ENCODE measurements at regions not wholly inside any gene's neighbourhood (a gene's known extent, or its start where the extent isn't known, plus 50 kb on each side); places are given as distances from the start of the nearest gene placed in this dataset.

- dilution Hi-C loops (cut with MboI; ENCODE audit: extremely low pct_ligation_motif_present, low sequenced_read_pairs) = no loop called here
- Histone ChIP-seq H3K9ac (ENCODE audit: control insufficient read depth, extremely low read depth, insufficient read depth, low read length) (no peak overlapping the region), H3K27me3 (ENCODE audit: control insufficient read depth, extremely low read depth, insufficient read depth, low read length) (no peaks in the 10 kb centered on the region), H2AFZ (ENCODE audit: control insufficient read depth, low read length) (no peak overlapping the region), H3K27ac (ENCODE audit: control insufficient read depth, insufficient read depth, low read length) (no peak overlapping the region), H4K20me1 (ENCODE audit: control insufficient read depth, extremely low read depth, insufficient read depth, low read length) (no peaks in the 10 kb centered on the region), H3K9me3 (ENCODE audit: control insufficient read depth, low read depth, low read length) (no peaks in the 10 kb centered on the region), H3K4me3 (ENCODE audit: control insufficient read depth in 2 of 3, extremely low read depth in 1 of 3, insufficient read depth in 2 of 3, low read depth in 1 of 3, low read length in 3 of 3) (no peak overlapping the region), H3K9me1 (ENCODE audit: control insufficient read depth, extremely low read depth, insufficient read depth, low read length) (no peaks in the 10 kb centered on the region), H3K4me2 (ENCODE audit: control insufficient read depth, extremely low read depth, insufficient read depth, low read depth, low read length) (no peak overlapping the region), H3K4me1 (ENCODE audit: control insufficient read depth, extremely low read depth, insufficient read depth, low read length) (no peaks in the 10 kb centered on the region), H3K36me3 (ENCODE audit: control insufficient read depth in 2 of 2, extremely low read depth in 1 of 2, insufficient read depth in 2 of 2, low read length in 2 of 2) (no peaks in the 10 kb centered on the region), H3K79me2 (ENCODE audit: control insufficient read depth, insufficient read depth, low read length) (no peaks in the 10 kb centered on the region)
- no peak for DNase-seq (ENCODE audit: low read depth, low spot score)
- FAIRE-seq = no peak
- TF ChIP-seq CTCF (optimal IDR thresholded peaks at IDR 0.05 in 1 of 3, IDR thresholded peaks at IDR 0.05 in 1 of 3, conservative IDR thresholded peaks at IDR 0.05 in 1 of 3; ENCODE audit: extremely low read depth in 1 of 3, insufficient read depth in 2 of 3, low read length in 3 of 3) = no peak
- TF ChIP-seq EZH2 (IDR thresholded peaks at IDR 0.05; ENCODE audit: low read length) = no peak
Observed at GRCh38 chr10:10816447-10816846, 201.2 kb upstream of the CELF2 start.

GRCh38 chr10:10817609-10818008, 200.1 kb upstream of the CELF2 start:
- DNase-seq (ENCODE audit: low read depth, low spot score) = no peak
- Histone ChIP-seq H3K9me1 (ENCODE audit: control insufficient read depth, extremely low read depth, insufficient read depth, low read length) (no peaks in the 10 kb centered on the region), H3K9me3 (ENCODE audit: control insufficient read depth, low read depth, low read length) (no peaks in the 10 kb centered on the region), H3K4me3 (ENCODE audit: control insufficient read depth in 2 of 3, extremely low read depth in 1 of 3, insufficient read depth in 2 of 3, low read depth in 1 of 3, low read length in 3 of 3) (no peak overlapping the region), H3K27ac (ENCODE audit: control insufficient read depth, insufficient read depth, low read length) (no peak overlapping the region), H3K27me3 (ENCODE audit: control insufficient read depth, extremely low read depth, insufficient read depth, low read length) (no peaks in the 10 kb centered on the region), H3K36me3 (ENCODE audit: control insufficient read depth in 2 of 2, extremely low read depth in 1 of 2, insufficient read depth in 2 of 2, low read length in 2 of 2) (no peaks in the 10 kb centered on the region), H3K4me2 (ENCODE audit: control insufficient read depth, extremely low read depth, insufficient read depth, low read depth, low read length) (no peak overlapping the region), H3K79me2 (ENCODE audit: control insufficient read depth, insufficient read depth, low read length) (no peaks in the 10 kb centered on the region), H4K20me1 (ENCODE audit: control insufficient read depth, extremely low read depth, insufficient read depth, low read length) (no peaks in the 10 kb centered on the region), H3K4me1 (ENCODE audit: control insufficient read depth, extremely low read depth, insufficient read depth, low read length) (peaks cover 7% of the 10 kb centered on the region), H3K9ac (ENCODE audit: control insufficient read depth, extremely low read depth, insufficient read depth, low read length) (no peak overlapping the region), H2AFZ (ENCODE audit: control insufficient read depth, low read length) (no peak overlapping the region)
- dilution Hi-C loops (cut with MboI; ENCODE audit: extremely low pct_ligation_motif_present, low sequenced_read_pairs) = no loop called here
- TF ChIP-seq EZH2 (IDR thresholded peaks at IDR 0.05; ENCODE audit: low read length) = no peak
- no peak for TF ChIP-seq CTCF (optimal IDR thresholded peaks at IDR 0.05 in 1 of 3, IDR thresholded peaks at IDR 0.05 in 1 of 3, conservative IDR thresholded peaks at IDR 0.05 in 1 of 3; ENCODE audit: extremely low read depth in 1 of 3, insufficient read depth in 2 of 3, low read length in 3 of 3)
- no peak for FAIRE-seq
